Central memory CD8-positive, alpha-beta T cell (primary cell): ENCODE measurements at regions not wholly inside any gene's neighbourhood (a gene's known extent, or its start where the extent isn't known, plus 50 kb on each side); places are given as distances from the start of the nearest gene placed in this dataset.

Experiments used
- ATAC-seq: fragments of 150-1000 bp; cut with Tn5 transposase; replicated peaks from 2 replicates; pipeline ENCODE4 v1.10.0; 2022; ENCODE audit warnings: mild to moderate bottlenecking, moderate FRiP score, moderate number of reproducible peaks; ENCODE audit not compliant: poor library complexity, severe bottlenecking; ENCODE audit errors: extremely low read depth
- DNase-seq, 2 donors: peaks; one replicate each; pipeline ENCODE4 v3.0.0; 2021; ENCODE audit warnings: low spot score in 2 of 2
- H3K27ac Mint-ChIP-seq: one replicate; pipeline ENCODE4 v1.8.0; 2022; ENCODE audit warnings: low read depth, mild to moderate bottlenecking, moderate library complexity, mixed read lengths
- H3K27me3 Mint-ChIP-seq: one replicate; pipeline ENCODE4 v1.8.0; 2022; ENCODE audit warnings: mixed read lengths
- H3K36me3 Mint-ChIP-seq: one replicate; pipeline ENCODE4 v1.8.0; 2022; ENCODE audit warnings: mild to moderate bottlenecking, moderate library complexity, mixed read lengths; ENCODE audit not compliant: insufficient read depth
- H3K4me1 Mint-ChIP-seq: one replicate; pipeline ENCODE4 v1.8.0; 2022; ENCODE audit warnings: mixed read lengths
- H3K4me3 Mint-ChIP-seq: one replicate; pipeline ENCODE4 v1.8.0; 2022; ENCODE audit warnings: mild to moderate bottlenecking, moderate library complexity, mixed read lengths
- H3K9me3 Mint-ChIP-seq: one replicate; pipeline ENCODE4 v1.8.0; 2022; ENCODE audit warnings: mixed read lengths

GRCh38 chr10:71075759-71076472 lies 136.5 kb upstream of the UNC5B start:
- DNase-seq = no peak
- Mint-ChIP-seq H3K36me3 (peaks cover 4% of the 10 kb centered on the region), H3K9me3 (no peaks in the 10 kb centered on the region), H3K4me1 (no peaks in the 10 kb centered on the region), H3K4me3 (no peak overlapping the region), H3K27me3 (no peaks in the 10 kb centered on the region), H3K27ac (no peak overlapping the region)
- no peak for ATAC-seq

GRCh38 chr10:71076473-71077142 lies 135.8 kb upstream of the UNC5B start:
- no peak for DNase-seq
- no peaks in the 10 kb centered on the region for H3K4me1 Mint-ChIP-seq
- H3K27ac Mint-ChIP-seq = no peak overlapping the region
- ATAC-seq = no peak
- peaks cover 2% of the 10 kb centered on the region for H3K36me3 Mint-ChIP-seq
- no peaks in the 10 kb centered on the region for H3K9me3 Mint-ChIP-seq
- H3K4me3 Mint-ChIP-seq = no peak overlapping the region
- no peaks in the 10 kb centered on the region for H3K27me3 Mint-ChIP-seq

- Mint-ChIP-seq H3K27ac (no peak overlapping the region), H3K36me3 (no peaks in the 10 kb centered on the region), H3K9me3 (no peaks in the 10 kb centered on the region), H3K27me3 (no peaks in the 10 kb centered on the region), H3K4me1 (no peaks in the 10 kb centered on the region), H3K4me3 (no peak overlapping the region)
- DNase-seq (no peak), ATAC-seq (no peak)
Observed at GRCh38 chr10:71077143-71077581, 135.2 kb upstream of the UNC5B start.

GRCh38 chr10:71077796-71078453 lies 134.4 kb upstream of the UNC5B start:
- ATAC-seq (no peak), DNase-seq (no peak)
- Mint-ChIP-seq H3K9me3 (no peaks in the 10 kb centered on the region), H3K4me3 (no peak overlapping the region), H3K4me1 (no peaks in the 10 kb centered on the region), H3K36me3 (no peaks in the 10 kb centered on the region), H3K27me3 (no peaks in the 10 kb centered on the region), H3K27ac (no peak overlapping the region)

- no peak for ATAC-seq
Observed at GRCh38 chr10:71078454-71079145, 133.8 kb upstream of the UNC5B start.

GRCh38 chr10:71079761-71080380 lies 132.5 kb upstream of the UNC5B start:
- H3K27me3 Mint-ChIP-seq = no peaks in the 10 kb centered on the region
- H3K4me3 Mint-ChIP-seq = no peak overlapping the region
- H3K4me1 Mint-ChIP-seq = no peaks in the 10 kb centered on the region
- peak in 1 of 2 donors; percentile 6 for DNase-seq
- no peak overlapping the region for H3K27ac Mint-ChIP-seq
- no peaks in the 10 kb centered on the region for H3K9me3 Mint-ChIP-seq
- no peak for ATAC-seq
- H3K36me3 Mint-ChIP-seq = no peaks in the 10 kb centered on the region

More at GRCh38 chr10:71078454-71079145, 133.8 kb upstream of the UNC5B start:
- H3K36me3 Mint-ChIP-seq = no peaks in the 10 kb centered on the region
- DNase-seq = no peak
- H3K4me3 Mint-ChIP-seq = no peak overlapping the region
- no peaks in the 10 kb centered on the region for H3K4me1 Mint-ChIP-seq
- H3K9me3 Mint-ChIP-seq = no peaks in the 10 kb centered on the region
- H3K27ac Mint-ChIP-seq = no peak overlapping the region
- H3K27me3 Mint-ChIP-seq = no peaks in the 10 kb centered on the region

GRCh38 chr10:71080381-71081228 lies 131.8 kb upstream of the UNC5B start:
- ATAC-seq = no peak
- no peak for DNase-seq
- Mint-ChIP-seq H3K4me1 (no peaks in the 10 kb centered on the region), H3K36me3 (no peaks in the 10 kb centered on the region), H3K9me3 (no peaks in the 10 kb centered on the region), H3K27me3 (no peaks in the 10 kb centered on the region), H3K4me3 (no peak overlapping the region), H3K27ac (no peak overlapping the region)

- peak in 1 of 2 donors; percentile 7 for DNase-seq
- no peaks in the 10 kb centered on the region for H3K9me3 Mint-ChIP-seq
Observed at GRCh38 chr10:71081229-71081560, 131.2 kb upstream of the UNC5B start.

GRCh38 chr10:71081912-71082311 lies 130.5 kb upstream of the UNC5B start:
- no peaks in the 10 kb centered on the region for H3K9me3 Mint-ChIP-seq
- DNase-seq = no peak
- no peaks in the 10 kb centered on the region for H3K27me3 Mint-ChIP-seq
- no peaks in the 10 kb centered on the region for H3K4me1 Mint-ChIP-seq
- no peak overlapping the region for H3K4me3 Mint-ChIP-seq
- ATAC-seq = no peak
- H3K27ac Mint-ChIP-seq = no peak overlapping the region
- H3K36me3 Mint-ChIP-seq = no peaks in the 10 kb centered on the region

More at GRCh38 chr10:71081229-71081560, 131.2 kb upstream of the UNC5B start:
- Mint-ChIP-seq H3K4me3 (no peak overlapping the region), H3K4me1 (no peaks in the 10 kb centered on the region), H3K27ac (no peak overlapping the region), H3K27me3 (no peaks in the 10 kb centered on the region), H3K36me3 (no peaks in the 10 kb centered on the region)
- ATAC-seq = no peak

- DNase-seq = no peak
- no peaks in the 10 kb centered on the region for H3K36me3 Mint-ChIP-seq
- no peaks in the 10 kb centered on the region for H3K9me3 Mint-ChIP-seq
- no peaks in the 10 kb centered on the region for H3K4me1 Mint-ChIP-seq
- no peak overlapping the region for H3K4me3 Mint-ChIP-seq
- ATAC-seq = no peak
- no peak overlapping the region for H3K27ac Mint-ChIP-seq
- no peaks in the 10 kb centered on the region for H3K27me3 Mint-ChIP-seq
Observed at GRCh38 chr10:71082960-71083715, 129.2 kb upstream of the UNC5B start.

- Mint-ChIP-seq H3K9me3 (no peaks in the 10 kb centered on the region), H3K4me1 (no peaks in the 10 kb centered on the region), H3K36me3 (no peaks in the 10 kb centered on the region), H3K27ac (no peak overlapping the region), H3K4me3 (no peak overlapping the region), H3K27me3 (no peaks in the 10 kb centered on the region)
- no peak for DNase-seq
- no peak for ATAC-seq
Observed at GRCh38 chr10:71083716-71083975, 128.7 kb upstream of the UNC5B start.
